SK-N-SH (cell line): ENCODE measurements at regions not wholly inside any gene's neighbourhood (a gene's known extent, or its start where the extent isn't known, plus 50 kb on each side); places are given as distances from the start of the nearest gene placed in this dataset.

ENCODE experiments used
- CTCF ChIA-PET: fragments of 300-600, 350-600 bp; formaldehyde crosslinking; extraction: SDS; loops from one replicate; lab custom pipeline; 2021; lab: Yijun Ruan, JAX
- POLR2A ChIA-PET: fragments of 350-600 bp; sonication (Branson Sonifier 250); formaldehyde crosslinking; extraction: SDS; loops from one replicate; lab custom pipeline; 2020; ENCODE audit warnings: antibody characterized with exemption, inconsistent platforms; lab: Yijun Ruan, JAX
- DNase-seq: peaks from one replicate; pipeline ENCODE4 v3.0.0; 2012
- H2AFZ ChIP-seq: fragments of 200-600 bp; sonication (generic); 2 replicates; pipeline ENCODE4 v1.8.1; 2016; ENCODE audit warnings: antibody characterized with exemption, mild to moderate bottlenecking, low read depth
- H3F3A ChIP-seq: fragments of 200-600 bp; sonication (generic); replicated peaks from 2 replicates; pipeline ENCODE3; 2016; ENCODE audit warnings: antibody characterized with exemption, mild to moderate bottlenecking; ENCODE audit not compliant: insufficient read depth
- H3K27ac ChIP-seq, 2 experiments: fragments of 200-500 bp in 1 of 2; fragments of 200-600 bp in 1 of 2; sonication (Bioruptor generic) in 1 of 2; sonication (generic), shearing (Covaris generic) in 1 of 2; 2 replicates each; pipeline versions ENCODE4 v1.5.1 to v1.6.1; 2014 to 2016; ENCODE audit warnings: low read depth in 2 of 2, inconsistent platforms in 1 of 2, low read length in 1 of 2, mild to moderate bottlenecking in 1 of 2, mixed read lengths in 1 of 2
- H3K27me3 ChIP-seq: fragments of 200-600 bp; sonication (generic), shearing (Covaris generic); 2 replicates; pipeline ENCODE4 v1.6.1; 2016; ENCODE audit warnings: mixed run types; ENCODE audit not compliant: insufficient read depth
- H3K36me3 ChIP-seq, 2 experiments: fragments of 200-500 bp in 1 of 2; fragments of 200-600 bp in 1 of 2; sonication (Bioruptor generic) in 1 of 2; sonication (generic) in 1 of 2; replicated peaks in 1 of 2; 2 replicates each; pipeline versions ENCODE3 to v1.5.1; 2014 to 2016; ENCODE audit warnings: low read length in 1 of 2, mild to moderate bottlenecking in 1 of 2; ENCODE audit not compliant: insufficient read depth in 2 of 2, control insufficient read depth in 1 of 2
- H3K4me1 ChIP-seq, 2 experiments: fragments of 200-500 bp in 1 of 2; fragments of 200-600 bp in 1 of 2; sonication (Bioruptor generic) in 1 of 2; sonication (generic), shearing (Covaris generic) in 1 of 2; 2 replicates each; pipeline versions ENCODE4 v1.5.1 to v1.6.1; 2014 to 2016; ENCODE audit warnings: low read depth in 1 of 2, low read length in 1 of 2, mixed run types in 1 of 2; ENCODE audit not compliant: insufficient read depth in 2 of 2, control insufficient read depth in 1 of 2
- H3K4me2 ChIP-seq: fragments of 200-600 bp; sonication (generic), shearing (Covaris generic); 2 replicates; pipeline ENCODE4 v1.6.1; 2017; ENCODE audit warnings: mixed run types
- H3K4me3 ChIP-seq, 2 experiments: fragments of 200-500 bp in 1 of 2; fragments of 200-600 bp in 1 of 2; sonication (Bioruptor generic) in 1 of 2; sonication (generic), shearing (Covaris generic) in 1 of 2; 2 replicates each; pipeline versions ENCODE4 v1.5.1 to v1.8.1; 2014 to 2016; ENCODE audit warnings: low read depth in 2 of 2, inconsistent platforms in 1 of 2, low read length in 1 of 2, mild to moderate bottlenecking in 1 of 2, mixed read lengths in 1 of 2, moderate library complexity in 1 of 2
- H3K79me2 ChIP-seq: fragments of 200-600 bp; sonication (generic); 2 replicates; pipeline ENCODE4 v1.8.1; 2017; ENCODE audit warnings: mild to moderate bottlenecking; ENCODE audit not compliant: insufficient read depth
- H3K9ac ChIP-seq: fragments of 200-600 bp; sonication (generic); 2 replicates; pipeline ENCODE4 v1.6.1; 2017; ENCODE audit warnings: mixed run types
- H3K9me2 ChIP-seq: fragments of 200-600 bp; sonication (generic); 2 replicates; pipeline ENCODE4 v1.6.1; 2017; ENCODE audit warnings: mixed run types
- H3K9me3 ChIP-seq: fragments of 200-600 bp; sonication (generic); 2 replicates; pipeline ENCODE4 v1.6.1; 2017; ENCODE audit warnings: mixed run types, mild to moderate bottlenecking, moderate library complexity
- H4K20me1 ChIP-seq: fragments of 200-600 bp; sonication (generic); 2 replicates; pipeline ENCODE4 v1.6.1; 2017; ENCODE audit warnings: mild to moderate bottlenecking, mixed run types; ENCODE audit not compliant: insufficient read depth
- CTCF ChIP-seq: fragments of 200-600 bp; sonication (generic); IDR thresholded peaks from 2 replicates; pipeline ENCODE4 v1.6.1; 2017; ENCODE audit warnings: antibody characterized with exemption, mild to moderate bottlenecking, moderate library complexity
- ELF1 ChIP-seq: IDR thresholded peaks from 2 replicates; pipeline ENCODE4 v1.4.0; 2012
- FOSL2 ChIP-seq: IDR thresholded peaks from 2 replicates; pipeline ENCODE4 v1.4.0; 2012; ENCODE audit warnings: low read depth, mild to moderate bottlenecking, moderate library complexity, borderline replicate concordance
- GABPA ChIP-seq: IDR thresholded peaks from 2 replicates; pipeline ENCODE4 v1.4.0; 2012; ENCODE audit warnings: low read depth, mild to moderate bottlenecking
- GATA2 ChIP-seq: sonication (generic); formaldehyde crosslinking; IDR thresholded peaks from 2 replicates; pipeline ENCODE4 v1.5.0; 2020; ENCODE audit warnings: mild to moderate bottlenecking, missing genetic modification reagents
- MEF2A ChIP-seq: IDR thresholded peaks from 2 replicates; pipeline ENCODE4 v1.4.0; 2012; ENCODE audit warnings: low read depth, borderline replicate concordance
- MXI1 ChIP-seq: IDR thresholded peaks from 2 replicates; pipeline ENCODE4 v1.6.1; 2012; ENCODE audit warnings: mild to moderate bottlenecking, low read depth, low read length, improper control_type of control experiment
- NFIC ChIP-seq: IDR thresholded peaks from 2 replicates; pipeline ENCODE4 v1.4.0; 2012; ENCODE audit warnings: borderline replicate concordance
- NRF1 ChIP-seq: IDR thresholded peaks from 2 replicates; pipeline ENCODE4 v1.6.1; 2012; ENCODE audit warnings: low read depth, mild to moderate bottlenecking, low read length
- POLR2AphosphoS5 ChIP-seq: IDR thresholded peaks from 2 replicates; pipeline ENCODE4 v1.6.1; 2012; ENCODE audit warnings: low read depth, low read length
- RCOR1 ChIP-seq: fragments of 150-350 bp; IDR thresholded peaks from 2 replicates; pipeline ENCODE4 v1.6.1; 2017; ENCODE audit warnings: antibody characterized with exemption, low read length
- RXRA ChIP-seq: IDR thresholded peaks from 2 replicates; pipeline ENCODE4 v1.4.0; 2012; ENCODE audit warnings: low read depth, mild to moderate bottlenecking, borderline replicate concordance
- SIN3A ChIP-seq: IDR thresholded peaks from 2 replicates; pipeline ENCODE4 v1.6.1; 2012; ENCODE audit warnings: low read depth, mild to moderate bottlenecking, low read length, moderate library complexity, borderline replicate concordance
- SMC3 ChIP-seq: IDR thresholded peaks from 2 replicates; pipeline ENCODE4 v1.6.1; 2012; ENCODE audit warnings: low read depth, low read length, improper control_type of control experiment
- TEAD4 ChIP-seq: IDR thresholded peaks from 2 replicates; pipeline ENCODE4 v1.4.0; 2012; ENCODE audit warnings: mild to moderate bottlenecking, borderline replicate concordance; ENCODE audit not compliant: insufficient read depth
- USF1 ChIP-seq: IDR thresholded peaks from 2 replicates; pipeline ENCODE4 v1.4.0; 2012; ENCODE audit warnings: low read depth, borderline replicate concordance
- YY1 ChIP-seq: IDR thresholded peaks from 2 replicates; pipeline ENCODE4 v1.4.0; 2012; ENCODE audit warnings: low read depth, mild to moderate bottlenecking
- WGBS: methylation state at CpG from one replicate; pipeline ENCODE4 v1.1.6; 2017; ENCODE audit warnings: low lambda C conversion rate; 5-methylcytosine and 5-hydroxymethylcytosine counted together
- TF ChIP-seq, protein P1 (sequence below): fragments of 150-350 bp; IDR thresholded peaks from 2 replicates; pipeline ENCODE4 v1.6.1; 2016; ENCODE audit warnings: mild to moderate bottlenecking, low read depth, low read length

GRCh38 chr2:239897596-239898235 lies 127.4 kb downstream of the NDUFA10 start:
- TF ChIP-seq NFIC (no peak), YY1 (no peak), USF1 (no peak), NRF1 (no peak), GABPA (no peak), SIN3A (no peak), CTCF (no peak), POLR2AphosphoS5 (no peak)
- TF ChIP-seq, protein P1, sequence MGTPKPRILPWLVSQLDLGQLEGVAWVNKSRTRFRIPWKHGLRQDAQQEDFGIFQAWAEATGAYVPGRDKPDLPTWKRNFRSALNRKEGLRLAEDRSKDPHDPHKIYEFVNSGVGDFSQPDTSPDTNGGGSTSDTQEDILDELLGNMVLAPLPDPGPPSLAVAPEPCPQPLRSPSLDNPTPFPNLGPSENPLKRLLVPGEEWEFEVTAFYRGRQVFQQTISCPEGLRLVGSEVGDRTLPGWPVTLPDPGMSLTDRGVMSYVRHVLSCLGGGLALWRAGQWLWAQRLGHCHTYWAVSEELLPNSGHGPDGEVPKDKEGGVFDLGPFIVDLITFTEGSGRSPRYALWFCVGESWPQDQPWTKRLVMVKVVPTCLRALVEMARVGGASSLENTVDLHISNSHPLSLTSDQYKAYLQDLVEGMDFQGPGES = no peak
- Histone ChIP-seq H3F3A (no peaks in the 10 kb centered on the region), H3K4me3 (no peak overlapping the region), H4K20me1 (no peaks in the 10 kb centered on the region), H3K27ac (no peak overlapping the region), H3K4me2 (no peak overlapping the region), H3K9me2 (no peaks in the 10 kb centered on the region), H3K9ac (no peak overlapping the region), H3K79me2 (no peaks in the 10 kb centered on the region), H3K36me3 (no peaks in the 10 kb centered on the region), H2AFZ (no peak overlapping the region), H3K9me3 (no peaks in the 10 kb centered on the region), H3K4me1 (no peaks in the 10 kb centered on the region), H3K27me3 (no peaks in the 10 kb centered on the region)
- CTCF ChIA-PET = interaction anchor here (0.6 kb wide), 2 partner anchors 63 to 167 kb away, joined by 3 read pairs; no protein-coding TSS in a partner anchor
- WGBS = 66% methylated on average over 8 of the region's 9 CpGs
- no peak for DNase-seq
- POLR2A ChIA-PET = no interaction called here

DNA sequence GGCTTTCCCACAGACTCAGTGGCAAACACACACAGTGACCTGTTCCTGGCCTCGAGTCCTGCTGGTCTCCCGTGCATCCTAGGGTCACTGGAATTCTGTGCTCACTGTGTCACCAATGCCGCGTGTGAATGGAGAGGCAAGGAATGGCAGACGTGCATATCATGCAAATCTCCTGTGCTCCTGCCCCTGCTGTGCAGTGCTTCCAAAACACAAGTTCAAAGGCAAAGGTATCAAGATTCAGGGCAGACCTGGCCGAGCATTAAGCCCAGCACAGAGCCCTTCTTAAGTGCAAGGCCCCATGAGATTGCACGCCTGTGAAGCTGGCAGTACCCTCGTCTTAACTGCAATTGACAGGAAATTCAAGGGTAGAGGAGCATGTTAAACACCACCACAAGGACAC lies 129.1 kb downstream of the NDUFA10 start:
- Histone ChIP-seq H3K9me2 (no peaks in the 10 kb centered on the region), H4K20me1 (no peaks in the 10 kb centered on the region), H3K9ac (no peak overlapping the region), H3K4me2 (no peak overlapping the region), H2AFZ (no peak overlapping the region), H3K4me1 (no peaks in the 10 kb centered on the region), H3K36me3 (no peaks in the 10 kb centered on the region), H3K4me3 (no peak overlapping the region), H3K27ac (no peak overlapping the region), H3K27me3 (no peaks in the 10 kb centered on the region), H3F3A (no peaks in the 10 kb centered on the region), H3K79me2 (no peaks in the 10 kb centered on the region), H3K9me3 (no peaks in the 10 kb centered on the region)
- 46% methylated on average over 7 of the region's 8 CpGs for WGBS
- ChIA-PET CTCF (interaction anchor here (1.1 kb wide), 1 partner anchor 38 kb away, joined by 3 read pairs; no protein-coding TSS in a partner anchor), POLR2A (no interaction called here)
- no peak for DNase-seq
- no peak for TF ChIP-seq GABPA
- TF ChIP-seq MXI1 = no peak
- TF ChIP-seq, protein P1 = no peak
- no peak for TF ChIP-seq TEAD4
- no peak for TF ChIP-seq RXRA
- no peak for TF ChIP-seq SMC3
- no peak for TF ChIP-seq MEF2A
- TF ChIP-seq ELF1 = no peak
- no peak for TF ChIP-seq FOSL2
- no peak for TF ChIP-seq CTCF
- TF ChIP-seq RCOR1 = no peak
- TF ChIP-seq GATA2 (CRISPR knock-in tag) = no peak
